WTC11 (cell line): ENCODE measurements at regions not wholly inside any gene's neighbourhood (a gene's known extent, or its start where the extent isn't known, plus 50 kb on each side); places are given as distances from the start of the nearest gene placed in this dataset.

Source experiments
- ATAC-seq: fragments of 200-7000 bp; cut with Tn5 transposase; 2 replicates; pipeline ENCODE4 v1.10.0; 2021; ENCODE audit warnings: mild to moderate bottlenecking, moderate library complexity
- CTCF ChIA-PET: fragments of 300-600 bp; sonication (Branson Sonifier 250); formaldehyde crosslinking; loops from one replicate; lab custom pipeline; 2021; ENCODE audit warnings: antibody characterized with exemption; lab: Charles Lee
- POLR2A ChIA-PET: fragments of 350-600 bp; sonication (Branson Sonifier 250); formaldehyde crosslinking; loops from one replicate; lab custom pipeline; 2021; ENCODE audit warnings: antibody characterized with exemption; lab: Charles Lee
- DNase-seq: peaks from one replicate; pipeline ENCODE4 v3.0.0; 2021; ENCODE audit warnings: low spot score
- H3K27ac Mint-ChIP-seq: 2 replicates; pipeline ENCODE4 v1.8.0; 2021; ENCODE audit warnings: mixed read lengths
- H3K27me3 Mint-ChIP-seq: 2 replicates; pipeline ENCODE4 v1.8.0; 2021; ENCODE audit warnings: low read depth, mild to moderate bottlenecking, moderate library complexity, mixed read lengths
- H3K36me3 Mint-ChIP-seq: 2 replicates; pipeline ENCODE4 v1.8.0; 2021; ENCODE audit warnings: mixed read lengths
- H3K4me1 Mint-ChIP-seq: 2 replicates; pipeline ENCODE4 v1.8.0; 2022; ENCODE audit warnings: mixed read lengths
- H3K4me3 Mint-ChIP-seq: 2 replicates; pipeline ENCODE4 v1.8.0; 2021; ENCODE audit warnings: mild to moderate bottlenecking, moderate library complexity, mixed read lengths
- H3K9me3 Mint-ChIP-seq: 2 replicates; pipeline ENCODE4 v1.8.0; 2021; ENCODE audit warnings: mixed read lengths
- CDX4 ChIP-seq: fragments of 250-450 bp; sonication (Bioruptor Pico); IDR thresholded peaks from 2 replicates; pipeline ENCODE4 v1.9.0; 2021; ENCODE audit warnings: moderate library complexity, mild to moderate bottlenecking, inconsistent platforms, borderline replicate concordance
- CTCF ChIP-seq: fragments of 200-600 bp; IDR thresholded peaks from 2 replicates; pipeline ENCODE4 v1.8.0; 2022; ENCODE audit warnings: antibody characterized with exemption
- FOXJ3 ChIP-seq: sonication (generic); formaldehyde crosslinking; IDR thresholded peaks from 2 replicates; pipeline ENCODE4 v1.9.0; 2021; ENCODE audit warnings: missing genetic modification reagents, mild to moderate bottlenecking, borderline replicate concordance
- GTF2I ChIP-seq: fragments of 250-450 bp; sonication (Bioruptor Pico); conservative IDR thresholded peaks from 2 replicates; pipeline ENCODE4 v1.4.0; 2021; ENCODE audit warnings: mild to moderate bottlenecking
- JUN ChIP-seq: sonication (generic); formaldehyde crosslinking; IDR thresholded peaks from 2 replicates; pipeline ENCODE4 v1.8.0; 2023; ENCODE audit warnings: mild to moderate bottlenecking, missing genetic modification reagents
- KAT7 ChIP-seq: sonication (generic); formaldehyde crosslinking; IDR thresholded peaks from 2 replicates; pipeline ENCODE4 v1.8.1; 2023; ENCODE audit warnings: missing genetic modification reagents, mild to moderate bottlenecking, borderline replicate concordance
- MAX ChIP-seq: sonication (generic); formaldehyde crosslinking; IDR thresholded peaks from 2 replicates; pipeline ENCODE4 v1.8.0; 2022; ENCODE audit warnings: mild to moderate bottlenecking, missing genetic modification reagents
- NR1H2 ChIP-seq: sonication (generic); formaldehyde crosslinking; IDR thresholded peaks from 2 replicates; pipeline ENCODE4 v1.9.0; 2021; ENCODE audit warnings: mild to moderate bottlenecking, moderate library complexity, missing genetic modification reagents
- OVOL2 ChIP-seq: fragments of 250-450 bp; sonication (Bioruptor Pico); IDR thresholded peaks from 2 replicates; pipeline ENCODE4 v1.9.0; 2021; ENCODE audit warnings: mild to moderate bottlenecking, borderline replicate concordance
- PRRX2 ChIP-seq: fragments of 250-450 bp; sonication (Bioruptor Pico); IDR thresholded peaks from 2 replicates; pipeline ENCODE4 v1.8.0; 2021; ENCODE audit warnings: mild to moderate bottlenecking
- SMAD4 ChIP-seq: sonication (generic); formaldehyde crosslinking; IDR thresholded peaks from 2 replicates; pipeline ENCODE4 v1.8.0; 2022; ENCODE audit warnings: mild to moderate bottlenecking, missing genetic modification reagents
- TP53 ChIP-seq: sonication (generic); formaldehyde crosslinking; IDR thresholded peaks from 2 replicates; pipeline ENCODE4 v1.8.1; 2023; ENCODE audit warnings: mild to moderate bottlenecking, missing genetic modification reagents
- USF1 ChIP-seq: sonication (generic); formaldehyde crosslinking; IDR thresholded peaks from 2 replicates; pipeline ENCODE4 v1.8.0; 2022; ENCODE audit warnings: mild to moderate bottlenecking, missing genetic modification reagents
- ZBTB21 ChIP-seq: sonication (generic); formaldehyde crosslinking; IDR thresholded peaks from 2 replicates; pipeline ENCODE4 v1.8.1; 2023; ENCODE audit warnings: mild to moderate bottlenecking, missing genetic modification reagents, borderline replicate concordance
- ZBTB43 ChIP-seq: sonication (generic); formaldehyde crosslinking; IDR thresholded peaks from 2 replicates; pipeline ENCODE4 v1.8.1; 2023; ENCODE audit warnings: mild to moderate bottlenecking, missing genetic modification reagents
- ZMAT4 ChIP-seq: fragments of 250-450 bp; sonication (Bioruptor Pico); IDR thresholded peaks from 2 replicates; pipeline ENCODE4 v1.9.0; 2021; ENCODE audit warnings: mild to moderate bottlenecking
- ZNF219 ChIP-seq: sonication (generic); formaldehyde crosslinking; IDR thresholded peaks from 2 replicates; pipeline ENCODE4 v1.8.0; 2023; ENCODE audit warnings: missing genetic modification reagents, mild to moderate bottlenecking, borderline replicate concordance
- ZNF232 ChIP-seq: sonication (generic); formaldehyde crosslinking; IDR thresholded peaks from 2 replicates; pipeline ENCODE4 v1.8.0; 2022; ENCODE audit warnings: mild to moderate bottlenecking, missing genetic modification reagents
- ZNF317 ChIP-seq: sonication (generic); formaldehyde crosslinking; IDR thresholded peaks from 2 replicates; pipeline ENCODE4 v1.8.1; 2023; ENCODE audit warnings: low read depth, mild to moderate bottlenecking, moderate library complexity, missing genetic modification reagents, borderline replicate concordance
- ZNF396 ChIP-seq: fragments of 250-450 bp; sonication (Bioruptor Pico); IDR thresholded peaks from 2 replicates; pipeline ENCODE4 v1.8.0; 2021; ENCODE audit warnings: mild to moderate bottlenecking, moderate library complexity, borderline replicate concordance
- ZNF423 ChIP-seq: fragments of 250-450 bp; sonication (Bioruptor Pico); IDR thresholded peaks from 2 replicates; pipeline ENCODE4 v2.1.2; 2022; ENCODE audit warnings: mild to moderate bottlenecking, moderate library complexity
- ZNF512 ChIP-seq: sonication (generic); formaldehyde crosslinking; IDR thresholded peaks from 2 replicates; pipeline ENCODE4 v1.8.1; 2022; ENCODE audit warnings: missing genetic modification reagents, borderline replicate concordance
- TF ChIP-seq, protein P1 (sequence below): fragments of 250-450 bp; sonication (Bioruptor Pico); IDR thresholded peaks from 2 replicates; pipeline ENCODE4 v1.9.0; 2021; ENCODE audit warnings: mild to moderate bottlenecking, borderline replicate concordance

GRCh38 chr12:58030566-58031279 is 89.4 kb downstream of the ATP23 start (continued):
- TF ChIP-seq ZNF232 (CRISPR knock-in tag) (no peak), ZNF396 (no peak), ZNF423 (CRISPR knock-in tag) (no peak), KAT7 (CRISPR knock-in tag) (no peak)

GRCh38 chr12:58032156-58032555 is 90.8 kb downstream of the ATP23 start:
- peaks cover 68% of the 10 kb centered on the region for H3K9me3 Mint-ChIP-seq
- DNase-seq, result no peak
- no peak overlapping the region for H3K4me3 Mint-ChIP-seq
- CTCF ChIA-PET, result no interaction called here
- no peak for ATAC-seq
- H3K27ac Mint-ChIP-seq, result no peak overlapping the region
- H3K27me3 Mint-ChIP-seq, result no peaks in the 10 kb centered on the region
- peaks cover 22% of the 10 kb centered on the region for H3K36me3 Mint-ChIP-seq
- H3K4me1 Mint-ChIP-seq, result no peaks in the 10 kb centered on the region
- TF ChIP-seq PRRX2 (no peak), OVOL2 (CRISPR knock-in tag) (no peak), SMAD4 (CRISPR knock-in tag) (no peak), USF1 (CRISPR knock-in tag) (no peak), ZNF219 (no peak), KAT7 (CRISPR knock-in tag) (no peak), ZNF317 (CRISPR knock-in tag) (no peak), TP53 (CRISPR knock-in tag) (no peak), FOXJ3 (no peak), NR1H2 (CRISPR knock-in tag) (no peak), ZBTB21 (no peak), MAX (CRISPR knock-in tag) (no peak), CDX4 (CRISPR knock-in tag) (no peak), ZMAT4 (CRISPR knock-in tag) (no peak), ZBTB43 (CRISPR knock-in tag) (no peak), ZNF512 (no peak), JUN (CRISPR knock-in tag) (no peak), GTF2I (CRISPR knock-in tag) (no peak), CTCF (no peak)
- TF ChIP-seq, protein P1, sequence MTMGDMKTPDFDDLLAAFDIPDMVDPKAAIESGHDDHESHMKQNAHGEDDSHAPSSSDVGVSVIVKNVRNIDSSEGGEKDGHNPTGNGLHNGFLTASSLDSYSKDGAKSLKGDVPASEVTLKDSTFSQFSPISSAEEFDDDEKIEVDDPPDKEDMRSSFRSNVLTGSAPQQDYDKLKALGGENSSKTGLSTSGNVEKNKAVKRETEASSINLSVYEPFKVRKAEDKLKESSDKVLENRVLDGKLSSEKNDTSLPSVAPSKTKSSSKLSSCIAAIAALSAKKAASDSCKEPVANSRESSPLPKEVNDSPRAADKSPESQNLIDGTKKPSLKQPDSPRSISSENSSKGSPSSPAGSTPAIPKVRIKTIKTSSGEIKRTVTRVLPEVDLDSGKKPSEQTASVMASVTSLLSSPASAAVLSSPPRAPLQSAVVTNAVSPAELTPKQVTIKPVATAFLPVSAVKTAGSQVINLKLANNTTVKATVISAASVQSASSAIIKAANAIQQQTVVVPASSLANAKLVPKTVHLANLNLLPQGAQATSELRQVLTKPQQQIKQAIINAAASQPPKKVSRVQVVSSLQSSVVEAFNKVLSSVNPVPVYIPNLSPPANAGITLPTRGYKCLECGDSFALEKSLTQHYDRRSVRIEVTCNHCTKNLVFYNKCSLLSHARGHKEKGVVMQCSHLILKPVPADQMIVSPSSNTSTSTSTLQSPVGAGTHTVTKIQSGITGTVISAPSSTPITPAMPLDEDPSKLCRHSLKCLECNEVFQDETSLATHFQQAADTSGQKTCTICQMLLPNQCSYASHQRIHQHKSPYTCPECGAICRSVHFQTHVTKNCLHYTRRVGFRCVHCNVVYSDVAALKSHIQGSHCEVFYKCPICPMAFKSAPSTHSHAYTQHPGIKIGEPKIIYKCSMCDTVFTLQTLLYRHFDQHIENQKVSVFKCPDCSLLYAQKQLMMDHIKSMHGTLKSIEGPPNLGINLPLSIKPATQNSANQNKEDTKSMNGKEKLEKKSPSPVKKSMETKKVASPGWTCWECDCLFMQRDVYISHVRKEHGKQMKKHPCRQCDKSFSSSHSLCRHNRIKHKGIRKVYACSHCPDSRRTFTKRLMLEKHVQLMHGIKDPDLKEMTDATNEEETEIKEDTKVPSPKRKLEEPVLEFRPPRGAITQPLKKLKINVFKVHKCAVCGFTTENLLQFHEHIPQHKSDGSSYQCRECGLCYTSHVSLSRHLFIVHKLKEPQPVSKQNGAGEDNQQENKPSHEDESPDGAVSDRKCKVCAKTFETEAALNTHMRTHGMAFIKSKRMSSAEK (CRISPR knock-in tag), result no peak
- POLR2A ChIA-PET, result no interaction called here
